Chondrocyte (in vitro differentiated cells): ENCODE measurements at regions not wholly inside any gene's neighbourhood (a gene's known extent, or its start where the extent isn't known, plus 50 kb on each side); places are given as distances from the start of the nearest gene placed in this dataset.

Experiments
- DNase-seq: peaks from one replicate; pipeline ENCODE4 v3.0.0; 2021; ENCODE audit warnings: mixed read lengths, low spot score
- H3K27ac Mint-ChIP-seq: one replicate; pipeline ENCODE4 v1.8.0; 2021; ENCODE audit warnings: mild to moderate bottlenecking, moderate library complexity, mixed read lengths; ENCODE audit not compliant: unreplicated experiment
- H3K27me3 Mint-ChIP-seq: 2 replicates; pipeline ENCODE4 v1.8.0; 2021; ENCODE audit warnings: low read depth, mixed read lengths
- H3K36me3 Mint-ChIP-seq: 2 replicates; pipeline ENCODE4 v1.8.0; 2021; ENCODE audit warnings: low read depth, mixed read lengths
- H3K4me1 Mint-ChIP-seq: 2 replicates; pipeline ENCODE4 v1.8.0; 2021; ENCODE audit warnings: low read depth, mild to moderate bottlenecking, mixed read lengths
- H3K4me3 Mint-ChIP-seq: one replicate; pipeline ENCODE4 v1.8.0; 2021; ENCODE audit warnings: mild to moderate bottlenecking, moderate library complexity, mixed read lengths; ENCODE audit not compliant: unreplicated experiment
- H3K9me3 Mint-ChIP-seq: 2 replicates; pipeline ENCODE4 v1.8.0; 2021; ENCODE audit warnings: low read depth, mixed read lengths
- CTCF ChIP-seq: fragments of 200-600 bp; sonication (generic); IDR thresholded peaks from 2 replicates; pipeline ENCODE4 v1.5.0; 2021; ENCODE audit warnings: antibody characterized with exemption, mild to moderate bottlenecking, moderate library complexity

- TF ChIP-seq CTCF: no peak
- no peak for DNase-seq
- Mint-ChIP-seq H3K27me3 (peaks cover 6% of the 10 kb centered on the region), H3K27ac (no peak overlapping the region), H3K9me3 (peaks cover 3% of the 10 kb centered on the region), H3K4me3 (no peak overlapping the region), H3K4me1 (peaks cover 6% of the 10 kb centered on the region), H3K36me3 (no peaks in the 10 kb centered on the region)
These were observed 53.9 kb upstream of the IRX3 start for GRCh38 chr16:54340531-54340930.

- Mint-ChIP-seq H3K9me3 (peaks cover 3% of the 10 kb centered on the region), H3K27me3 (peaks cover 14% of the 10 kb centered on the region), H3K36me3 (no peaks in the 10 kb centered on the region), H3K4me3 (no peak overlapping the region), H3K4me1 (peaks cover 4% of the 10 kb centered on the region), H3K27ac (no peak overlapping the region)
- no peak for TF ChIP-seq CTCF
- no peak for DNase-seq
These were observed 50.1 kb upstream of the IRX3 start for GRCh38 chr16:54336631-54337204.
